GM19397 (cell line): ENCODE measurements at regions not wholly inside any gene's neighbourhood (a gene's known extent, or its start where the extent isn't known, plus 50 kb on each side); places are given as distances from the start of the nearest gene placed in this dataset.
A peak's percentile ranks its signal among the peaks of the same experiment; 100 is the strongest.

Experiments used
- ATAC-seq: cut with Tn5 transposase; IDR thresholded peaks from one replicate; pipeline ENCODE4 v1.9.1; 2021; ENCODE audit warnings: mild to moderate bottlenecking, moderate library complexity; ENCODE audit not compliant: unreplicated experiment

DNA sequence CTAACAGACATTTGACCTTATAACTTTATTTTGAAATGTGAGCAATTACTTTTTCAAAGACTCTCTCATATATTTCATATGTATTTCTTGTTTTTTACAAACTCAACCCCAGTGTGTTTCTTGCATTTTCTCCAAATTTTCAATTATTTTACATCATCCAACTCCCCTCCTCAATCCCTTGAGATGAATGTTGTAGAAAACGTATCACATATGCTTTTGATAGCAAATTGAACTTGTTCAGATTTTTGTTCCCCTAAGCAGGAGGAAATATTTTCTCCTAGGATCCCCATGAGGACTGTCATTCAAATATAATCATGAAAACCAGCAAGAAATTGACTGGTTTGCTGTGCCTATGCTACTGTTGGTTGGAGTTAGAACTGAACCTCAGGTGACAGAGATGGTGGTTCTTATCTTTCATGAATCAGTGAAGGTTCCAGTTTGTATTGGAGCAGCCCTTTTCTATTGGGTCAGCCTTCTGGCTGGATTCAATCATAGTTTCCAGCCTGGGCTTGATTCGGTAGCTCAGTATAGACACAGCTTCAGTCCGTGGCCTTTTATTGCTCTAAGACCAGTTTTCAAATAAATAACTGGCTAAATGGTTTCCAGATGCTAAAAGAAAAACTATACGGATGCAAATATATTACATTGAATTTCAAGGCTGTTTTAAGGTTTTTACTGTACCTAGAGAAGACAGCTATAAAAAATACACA lies 591.0 kb downstream of the EPHA4 start:
- no peak for ATAC-seq

DNA sequence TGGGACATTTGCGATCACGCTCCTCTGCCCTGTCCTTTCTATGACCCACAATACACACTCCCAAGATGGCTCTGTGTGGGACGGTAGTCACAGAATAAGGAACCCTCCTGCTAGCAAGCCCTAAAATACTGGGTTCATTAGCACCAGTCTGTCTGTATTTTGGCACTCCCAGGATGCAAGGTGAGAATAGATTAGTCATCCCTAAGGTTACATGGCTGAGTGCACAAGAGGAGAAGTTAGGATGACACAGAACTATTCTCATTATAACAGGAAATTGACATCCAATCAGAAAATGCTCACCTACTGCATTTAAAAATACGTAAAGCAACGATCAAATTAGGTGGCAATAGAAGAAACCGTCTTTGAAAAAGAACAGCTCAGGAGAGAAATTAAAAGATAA lies 590.2 kb downstream of the EPHA4 start:
- no peak for ATAC-seq

DNA sequence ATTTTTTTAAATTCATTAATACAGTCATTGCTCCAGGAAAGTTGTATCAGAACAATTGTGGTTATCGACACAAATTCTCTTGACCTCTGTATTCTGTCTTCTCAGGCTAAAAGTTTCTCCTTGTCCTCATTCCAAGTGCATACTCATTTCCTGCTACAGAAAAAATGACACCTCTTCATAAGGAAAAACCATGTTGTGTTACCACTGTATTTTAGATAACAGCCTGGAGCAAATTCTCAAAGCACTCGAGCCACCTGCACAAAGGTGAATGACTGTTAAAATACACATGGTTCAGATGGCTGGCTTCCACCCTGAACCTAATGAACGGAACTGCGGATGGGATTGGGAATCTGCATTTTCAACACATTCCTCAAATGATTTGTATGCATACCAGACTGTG lies 586.5 kb downstream of the EPHA4 start:
- no peak for ATAC-seq

DNA sequence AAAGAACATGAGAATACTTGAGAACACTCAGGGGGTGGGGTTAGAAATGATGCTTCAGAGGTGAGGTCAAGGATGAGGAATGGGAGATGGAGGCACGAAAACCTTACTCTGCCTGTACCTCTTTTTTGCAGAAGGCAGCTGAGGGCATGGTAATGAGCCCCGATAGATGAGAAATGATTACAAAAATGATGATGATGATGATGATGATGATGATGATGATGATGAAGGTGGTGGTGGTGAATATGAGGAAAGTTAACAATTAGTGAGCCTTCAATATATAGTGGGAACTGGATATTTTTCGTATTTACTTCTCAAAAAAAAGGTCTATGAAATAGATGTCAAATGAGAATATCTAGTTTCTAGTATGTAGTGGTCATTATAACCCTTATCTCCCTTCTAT lies 584.3 kb downstream of the EPHA4 start:
- ATAC-seq = no peak

DNA sequence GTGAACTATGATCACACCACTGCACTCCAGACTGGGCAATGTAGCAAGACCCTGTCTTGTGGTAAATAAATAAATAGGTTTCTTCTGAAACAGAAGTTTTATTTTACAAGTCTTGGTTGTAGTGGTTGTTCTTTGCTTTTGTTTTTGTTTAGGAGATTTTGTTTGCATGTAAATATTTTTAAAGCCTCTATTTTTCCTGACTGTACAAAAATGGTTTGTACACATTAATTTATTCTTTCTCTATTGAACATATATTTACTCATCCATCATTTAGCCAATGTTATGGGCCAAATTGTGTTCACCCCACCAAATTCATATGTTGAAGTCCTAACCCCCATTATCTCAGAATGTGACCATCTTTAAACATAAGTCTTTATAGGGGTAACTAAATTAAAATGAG lies 580.1 kb downstream of the EPHA4 start:
- no peak for ATAC-seq

DNA sequence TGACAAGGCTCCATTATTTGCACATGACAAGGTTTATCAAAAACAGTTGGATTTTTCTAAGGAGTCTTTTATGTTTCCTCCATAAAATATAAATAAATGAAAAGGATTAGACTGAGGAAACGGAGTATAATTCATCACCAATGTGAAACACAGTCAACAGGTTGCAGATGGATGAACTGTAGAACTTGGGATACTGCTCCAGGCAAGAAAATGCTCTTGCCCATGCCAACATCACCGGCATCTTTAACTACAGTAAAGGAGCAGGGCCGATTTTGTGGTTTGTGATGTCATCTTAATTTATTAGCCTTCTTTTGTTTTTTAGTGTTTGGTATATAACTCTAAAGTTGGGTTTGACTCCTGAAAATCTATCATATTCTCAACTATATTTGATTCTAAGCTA lies 577.3 kb downstream of the EPHA4 start:
- ATAC-seq = no peak

DNA sequence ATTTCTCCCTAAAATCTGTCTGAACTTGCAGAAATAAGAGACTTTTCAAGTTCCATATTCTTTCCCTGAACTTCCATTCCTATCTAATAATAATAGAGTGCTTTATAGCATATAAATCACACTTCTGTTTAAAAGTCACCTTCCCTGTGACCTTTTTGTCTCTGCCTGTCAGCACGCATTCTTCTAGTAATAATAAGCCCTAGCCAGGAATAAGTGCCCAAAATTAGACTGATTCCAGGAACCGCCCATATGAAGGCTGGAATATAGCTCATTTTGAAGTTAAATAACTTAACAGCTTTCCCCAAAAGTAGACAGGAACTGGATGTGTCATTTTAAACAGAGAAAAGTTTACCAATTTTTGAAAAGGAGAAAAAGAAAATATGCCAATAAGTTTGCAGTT lies 576.5 kb downstream of the EPHA4 start:
- ATAC-seq = no peak

DNA sequence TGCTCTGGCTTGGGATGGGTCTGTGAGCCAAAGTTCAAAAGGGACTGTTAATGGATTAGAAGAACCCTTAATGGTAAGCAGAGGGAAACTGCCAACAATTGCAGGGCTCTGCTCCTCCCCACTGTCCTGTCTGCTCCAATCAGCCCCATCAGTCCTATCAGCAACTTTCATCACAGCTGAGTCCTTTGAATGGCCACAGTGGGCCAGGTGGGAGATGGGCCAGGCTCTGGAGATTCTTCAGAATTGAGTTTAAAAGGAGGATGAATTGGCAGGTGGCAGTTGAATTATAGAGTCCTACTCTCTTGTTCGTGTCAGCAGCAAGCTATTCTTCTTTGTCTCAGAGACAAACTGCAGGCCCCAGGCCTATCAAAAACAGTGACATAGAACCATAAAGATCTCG lies 573.9 kb downstream of the EPHA4 start:
- ATAC-seq = no peak

DNA sequence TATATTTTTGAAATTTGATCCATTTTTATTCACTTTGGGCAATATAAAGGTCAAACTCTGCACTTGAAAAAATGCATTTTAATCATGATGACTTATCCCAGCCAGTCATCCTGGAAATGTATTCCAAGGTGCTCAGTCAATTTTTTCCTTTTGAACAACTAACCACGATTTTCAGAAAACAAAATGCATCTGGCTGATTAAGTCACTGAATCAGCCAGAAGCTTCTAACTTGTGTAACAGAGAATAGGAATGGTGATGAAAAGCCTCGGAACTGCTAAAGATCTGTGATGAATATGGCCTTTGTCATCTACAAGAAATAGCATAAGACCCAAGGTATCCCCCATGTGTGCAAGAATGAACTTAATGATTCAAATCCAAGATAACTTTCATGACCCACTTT lies 572.7 kb downstream of the EPHA4 start:
- no peak for ATAC-seq

DNA sequence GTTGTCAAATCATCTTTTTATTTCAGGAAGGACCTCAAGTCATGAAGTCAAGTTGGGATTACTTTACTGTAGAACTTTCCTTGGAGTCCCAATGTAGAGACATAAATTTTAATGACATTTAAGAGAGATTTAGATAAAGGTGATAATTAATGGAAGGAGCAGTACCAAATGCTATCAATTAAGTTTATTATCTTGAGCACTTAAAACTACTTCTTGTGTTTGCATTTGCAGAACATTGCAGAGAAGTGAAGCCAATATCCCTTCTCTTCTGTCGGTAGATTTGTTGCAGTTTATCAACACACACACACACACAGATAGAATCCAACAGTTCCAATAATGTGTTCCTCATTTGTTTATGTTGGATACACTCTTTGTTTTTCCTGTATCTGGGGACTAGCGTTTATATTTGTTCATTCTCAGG lies 570.7 kb downstream of the EPHA4 start:
- no peak for ATAC-seq

DNA sequence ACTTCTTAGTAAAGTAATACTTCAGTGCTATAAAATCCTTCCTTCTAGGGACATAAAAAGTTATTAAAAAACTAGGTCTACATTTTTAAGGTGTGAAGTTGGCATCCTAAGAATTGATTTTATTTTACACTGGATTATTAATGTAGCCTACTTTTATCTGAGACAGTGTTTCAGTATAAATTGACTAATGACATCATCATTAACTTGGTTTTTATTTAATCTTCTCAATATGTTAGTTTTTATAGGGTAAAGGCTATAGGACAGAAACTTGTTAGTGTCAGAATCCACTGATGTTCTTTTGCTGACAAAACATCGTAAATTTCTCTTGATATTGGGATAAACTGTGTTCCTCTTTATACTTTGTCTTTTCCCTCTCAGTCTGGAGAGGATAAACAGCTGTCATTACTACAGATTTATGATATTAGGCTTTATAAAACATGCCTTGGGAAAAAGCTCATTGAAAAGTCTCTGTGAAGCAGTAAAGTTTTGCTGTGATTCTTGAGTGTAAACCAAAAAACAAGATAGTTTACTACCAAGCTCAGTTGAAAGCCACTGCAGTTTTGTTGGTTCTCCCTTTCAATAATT lies 569.9 kb downstream of the EPHA4 start:
- ATAC-seq = no peak

DNA sequence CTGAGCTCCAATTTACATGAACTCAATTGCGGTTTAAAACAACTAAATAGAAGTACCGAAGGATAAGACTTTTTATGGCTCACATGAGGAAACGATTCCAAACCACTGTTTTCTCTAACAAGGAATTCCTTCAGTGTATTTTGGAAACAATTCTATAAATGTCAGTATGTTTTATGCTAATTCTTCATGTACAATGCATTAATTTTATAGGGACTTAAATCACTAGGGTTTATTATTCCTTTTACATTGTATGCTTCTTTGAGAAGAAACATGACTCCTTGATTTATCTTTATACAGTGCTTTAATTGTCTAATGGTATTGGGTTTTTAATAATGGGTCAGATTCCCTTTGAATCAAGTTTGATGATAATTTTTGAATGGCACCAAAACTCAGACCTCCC lies 566.8 kb downstream of the EPHA4 start:
- ATAC-seq = no peak

DNA sequence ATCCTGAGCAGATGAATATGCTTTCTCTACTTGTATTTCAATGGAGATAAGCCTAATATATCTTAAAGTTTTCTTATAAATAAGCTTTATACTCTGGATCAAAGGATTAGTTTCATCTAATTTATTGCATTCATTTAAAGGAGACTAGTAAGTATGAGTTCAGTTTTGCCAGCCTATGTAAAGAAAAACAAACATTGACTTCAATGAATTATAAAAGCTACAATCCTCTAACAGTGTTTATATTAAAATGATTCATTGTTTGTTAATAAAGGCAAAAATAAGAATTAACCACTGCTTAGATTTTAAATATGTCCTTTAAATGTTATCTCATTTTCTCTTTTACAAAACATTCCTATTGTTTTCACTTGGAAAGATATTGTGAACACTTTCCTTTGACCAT lies 566.0 kb downstream of the EPHA4 start:
- ATAC-seq = no peak

DNA sequence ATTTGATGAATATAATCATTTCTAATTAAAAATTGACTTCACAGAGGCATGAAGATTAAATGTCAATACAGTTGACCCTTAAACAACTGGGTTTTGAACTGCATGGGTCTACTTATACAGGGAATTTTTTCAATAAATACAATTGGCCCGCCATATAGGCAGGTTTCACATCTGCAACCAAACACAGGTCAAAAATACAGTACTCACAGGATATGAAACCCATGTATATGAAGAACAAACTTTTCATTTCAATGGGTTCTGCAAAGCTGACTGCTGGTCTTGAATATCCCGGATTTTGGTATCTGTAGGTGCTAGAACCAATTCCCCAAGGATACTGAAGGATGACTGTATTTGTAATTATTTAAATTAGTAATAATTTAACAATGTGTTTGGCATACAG lies 555.6 kb downstream of the EPHA4 start:
- ATAC-seq = no peak

DNA sequence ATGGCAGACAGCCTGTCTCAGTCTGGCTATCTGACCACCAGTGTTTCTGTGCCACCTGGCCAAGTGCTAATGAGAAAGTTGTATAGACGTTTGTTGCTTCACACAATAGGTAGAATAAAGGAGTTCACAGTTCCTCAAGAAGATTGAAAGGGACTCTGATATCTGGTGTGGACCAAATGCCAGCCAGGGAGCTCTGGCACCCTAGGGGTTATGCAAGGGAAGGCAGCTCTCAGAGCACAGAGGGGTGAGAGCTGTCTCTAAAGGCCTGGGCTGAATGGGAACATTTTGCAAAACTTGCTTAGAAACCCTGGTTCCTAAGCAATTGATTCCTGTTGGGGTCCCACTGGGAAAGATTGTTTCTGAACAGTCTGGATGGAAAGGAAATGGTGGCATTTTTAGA lies 553.8 kb downstream of the EPHA4 start:
- ATAC-seq = no peak

DNA sequence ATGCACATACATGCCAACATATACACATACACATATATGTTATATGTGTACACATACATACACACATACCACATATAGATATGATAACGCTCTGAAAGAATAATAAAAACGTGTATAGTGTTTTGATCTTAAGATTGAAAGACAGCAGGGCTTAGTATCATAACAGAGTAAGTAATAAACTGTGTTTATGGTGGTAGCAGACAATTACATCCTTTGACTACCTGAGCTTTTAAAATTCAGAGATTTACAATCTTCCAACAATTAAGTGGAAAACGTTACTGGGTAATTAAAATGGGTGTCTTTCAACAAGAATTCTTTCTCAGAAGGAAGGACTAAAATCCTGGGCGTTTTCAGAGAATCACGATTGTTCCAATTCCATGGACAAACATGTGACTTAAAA lies 552.4 kb downstream of the EPHA4 start:
- no peak for ATAC-seq

DNA sequence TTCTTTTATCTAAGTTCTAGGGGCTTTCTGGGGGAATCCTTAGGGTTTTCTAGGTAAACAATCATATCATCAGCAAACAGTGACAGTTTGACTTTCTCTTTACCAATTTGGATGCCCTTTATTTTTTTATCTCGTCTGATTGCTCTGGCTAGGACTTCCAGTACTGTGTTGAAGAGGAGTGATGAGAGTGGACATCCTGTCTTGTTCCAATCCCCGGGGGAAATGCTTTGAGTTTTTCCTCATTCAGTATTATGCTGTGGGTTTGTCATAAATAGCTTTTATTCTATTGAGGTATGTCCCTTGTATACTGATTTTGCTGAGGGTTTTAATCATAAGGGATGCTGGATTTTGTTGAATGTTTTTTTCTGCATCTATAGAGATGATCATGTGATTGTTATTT lies 549.5 kb downstream of the EPHA4 start:
- no peak for ATAC-seq

DNA sequence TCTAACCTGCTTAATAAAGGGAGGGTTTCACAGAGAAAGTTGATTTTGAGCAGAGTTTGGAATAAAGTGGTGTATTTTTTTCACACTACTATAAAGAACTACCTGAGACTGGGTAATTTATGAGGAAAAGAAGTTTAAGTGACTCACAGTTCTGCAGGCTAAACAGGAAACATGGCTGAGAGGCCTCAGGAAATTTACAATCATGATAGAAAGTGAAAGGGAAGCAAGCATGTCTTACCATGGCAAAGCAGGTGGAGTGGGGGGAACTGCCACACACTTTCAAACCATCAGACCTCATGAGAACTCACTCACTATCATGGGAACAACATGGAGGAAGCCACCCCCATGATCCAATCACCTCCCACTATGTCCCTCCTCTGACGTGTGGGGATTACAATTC lies 546.7 kb downstream of the EPHA4 start:
- peak; percentile 70 for ATAC-seq

DNA sequence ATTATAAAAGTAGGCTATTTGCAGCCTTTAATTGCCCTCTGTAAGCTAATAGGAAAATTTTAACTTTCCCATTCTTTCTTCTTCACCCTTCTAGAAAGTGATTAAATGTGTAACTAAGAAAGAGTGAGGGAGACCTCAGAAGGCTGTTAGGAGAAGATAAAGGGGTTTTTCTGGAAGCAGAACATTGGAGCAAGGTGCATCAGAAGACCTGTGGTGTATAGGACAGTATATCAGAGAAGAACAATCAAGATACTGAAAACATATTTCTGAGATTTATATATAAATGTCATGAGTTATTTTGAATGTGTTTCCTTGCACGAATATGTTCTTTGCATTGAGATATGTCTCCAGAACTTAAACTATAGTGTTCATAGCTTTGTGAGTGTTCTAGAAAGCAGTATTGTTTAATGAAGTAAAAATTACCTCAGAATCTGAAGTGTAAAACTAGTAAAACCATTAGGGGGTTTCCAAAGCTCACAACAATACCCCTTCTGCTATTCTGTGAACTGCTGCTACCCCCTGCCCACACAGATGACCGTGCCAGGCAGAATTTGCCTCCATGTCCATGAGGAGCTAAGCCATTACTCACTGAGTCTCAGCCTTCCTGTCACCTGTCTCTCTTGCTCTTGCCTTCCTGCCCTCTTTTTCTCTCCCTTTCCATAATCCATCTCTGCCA lies 537.9 kb downstream of the EPHA4 start:
- no peak for ATAC-seq

DNA sequence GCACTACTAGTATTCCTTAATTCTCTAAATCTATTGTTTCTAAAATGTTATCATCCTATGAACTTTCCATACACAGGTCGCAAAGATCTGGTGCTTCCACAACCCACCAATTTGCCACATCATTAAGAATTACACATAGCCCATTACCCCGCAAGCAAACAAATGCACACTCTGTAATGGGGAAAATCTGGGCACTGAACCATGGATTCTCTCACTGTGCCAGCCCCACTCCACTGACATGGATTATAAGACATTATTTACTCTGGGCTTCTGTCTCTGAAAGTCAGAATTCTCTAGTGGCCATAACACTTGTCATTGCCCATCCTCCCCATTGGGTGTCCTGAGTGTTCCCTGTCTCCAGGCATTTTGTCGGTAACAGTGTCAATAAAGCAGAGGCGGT lies 537.1 kb downstream of the EPHA4 start:
- no peak for ATAC-seq

DNA sequence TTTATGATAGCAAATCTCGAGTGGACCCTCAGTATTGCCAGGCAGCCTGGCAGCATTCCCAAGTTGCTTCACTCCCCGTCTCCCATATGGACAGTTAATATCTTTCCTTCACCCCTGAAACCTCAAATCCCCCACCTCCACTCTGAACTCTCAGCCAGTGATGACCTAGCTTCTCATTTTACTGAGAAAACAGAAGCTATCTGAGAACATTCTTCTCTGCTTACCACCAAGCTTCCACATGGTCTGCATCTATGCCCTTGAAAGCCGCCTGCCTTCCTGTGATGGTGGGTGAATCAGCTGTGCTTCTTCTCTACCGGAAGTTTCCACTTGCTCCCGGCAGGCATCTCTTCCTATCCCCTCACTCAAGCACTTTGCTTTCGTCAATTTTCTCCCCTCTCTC lies 529.2 kb downstream of the EPHA4 start:
- ATAC-seq = no peak

DNA sequence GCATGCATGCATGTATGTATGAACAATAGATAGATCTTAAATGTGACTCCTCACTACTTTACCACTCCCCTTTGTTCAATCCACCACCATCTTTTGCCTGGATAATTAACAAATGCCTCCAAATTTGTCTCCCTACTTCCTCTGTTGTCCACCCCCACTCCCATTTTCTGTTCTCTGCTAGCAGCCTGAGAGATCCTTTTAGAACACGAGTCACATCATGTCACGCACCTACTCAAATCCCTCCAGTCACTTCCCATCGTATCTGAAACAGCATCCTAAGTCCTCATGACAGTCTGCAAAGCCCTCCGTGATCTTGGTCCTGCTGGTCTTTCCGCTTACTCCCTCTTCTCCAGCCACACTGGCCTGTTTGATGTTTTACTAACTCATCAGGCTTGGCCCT lies 527.3 kb downstream of the EPHA4 start:
- no peak for ATAC-seq
